Breast epithelium (tissue), 3 donors: ENCODE measurements at regions not wholly inside any gene's neighbourhood (a gene's known extent, or its start where the extent isn't known, plus 50 kb on each side); places are given as distances from the start of the nearest gene placed in this dataset.

ENCODE experiments used
- POLR2A ChIP-seq: fragments of 450-650 bp; IDR thresholded peaks from one replicate; pipeline ENCODE4 v1.6.1; 2016; ENCODE audit warnings: antibody characterized with exemption, mild to moderate bottlenecking, moderate library complexity
- POLR2AphosphoS5 ChIP-seq, 3 donors: sonication (generic); formaldehyde crosslinking; IDR thresholded peaks; one replicate each; pipeline ENCODE4 v1.6.1; 2017; ENCODE audit warnings: antibody characterized with exemption in 3 of 3
- TF ChIP-seq, protein P1 (sequence below), 3 donors: fragments of 450-650 bp; IDR thresholded peaks; one replicate each; pipeline ENCODE4 v1.5.1; 2016 to 2017; ENCODE audit warnings: antibody characterized with exemption in 3 of 3, mild to moderate bottlenecking in 3 of 3, moderate library complexity in 3 of 3

DNA sequence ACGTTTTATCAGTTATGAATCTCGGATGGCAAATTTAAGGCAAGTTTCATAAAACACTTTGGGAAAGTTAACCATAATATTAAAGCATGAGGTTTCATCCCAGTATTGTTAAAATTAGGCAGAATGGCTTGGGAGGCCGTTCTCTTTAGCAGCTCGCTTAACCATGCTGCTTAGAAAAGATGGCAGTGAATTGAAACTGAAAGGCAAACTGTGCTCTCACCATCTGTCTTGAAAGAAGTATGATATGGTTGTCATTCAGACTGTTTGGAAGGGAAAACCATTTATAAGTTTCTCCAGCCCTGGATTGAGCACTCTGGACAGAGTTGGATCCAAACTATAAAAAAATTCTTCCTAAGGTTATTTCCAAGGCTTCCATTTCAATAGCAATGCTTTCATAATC, 332.3 kb upstream of the SUCLG2 start:
- TF ChIP-seq, protein P1, sequence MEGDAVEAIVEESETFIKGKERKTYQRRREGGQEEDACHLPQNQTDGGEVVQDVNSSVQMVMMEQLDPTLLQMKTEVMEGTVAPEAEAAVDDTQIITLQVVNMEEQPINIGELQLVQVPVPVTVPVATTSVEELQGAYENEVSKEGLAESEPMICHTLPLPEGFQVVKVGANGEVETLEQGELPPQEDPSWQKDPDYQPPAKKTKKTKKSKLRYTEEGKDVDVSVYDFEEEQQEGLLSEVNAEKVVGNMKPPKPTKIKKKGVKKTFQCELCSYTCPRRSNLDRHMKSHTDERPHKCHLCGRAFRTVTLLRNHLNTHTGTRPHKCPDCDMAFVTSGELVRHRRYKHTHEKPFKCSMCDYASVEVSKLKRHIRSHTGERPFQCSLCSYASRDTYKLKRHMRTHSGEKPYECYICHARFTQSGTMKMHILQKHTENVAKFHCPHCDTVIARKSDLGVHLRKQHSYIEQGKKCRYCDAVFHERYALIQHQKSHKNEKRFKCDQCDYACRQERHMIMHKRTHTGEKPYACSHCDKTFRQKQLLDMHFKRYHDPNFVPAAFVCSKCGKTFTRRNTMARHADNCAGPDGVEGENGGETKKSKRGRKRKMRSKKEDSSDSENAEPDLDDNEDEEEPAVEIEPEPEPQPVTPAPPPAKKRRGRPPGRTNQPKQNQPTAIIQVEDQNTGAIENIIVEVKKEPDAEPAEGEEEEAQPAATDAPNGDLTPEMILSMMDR (IDR thresholded peaks at IDR 0.05), result no peak
- TF ChIP-seq POLR2AphosphoS5 (IDR thresholded peaks at IDR 0.05) (no peak), POLR2A (no peak)
